DND-41 (cell line): ENCODE measurements at regions not wholly inside any gene's neighbourhood (a gene's known extent, or its start where the extent isn't known, plus 50 kb on each side); places are given as distances from the start of the nearest gene placed in this dataset.

Experiments used
- CTCF ChIP-seq: IDR thresholded peaks from 2 replicates; pipeline ENCODE4 v1.5.1; 2012; ENCODE audit warnings: borderline replicate concordance, low read length, moderate library complexity, mild to moderate bottlenecking; ENCODE audit not compliant: poor library complexity, severe bottlenecking; ENCODE audit errors: extremely low read depth
- EZH2 ChIP-seq: IDR thresholded peaks from 3 replicates; pipeline ENCODE4 v1.6.1; 2012; ENCODE audit warnings: borderline replicate concordance, low read depth, mild to moderate bottlenecking, moderate library complexity, low read length, inconsistent platforms; ENCODE audit not compliant: severe bottlenecking

GRCh38 chr7:46930366-46930765 lies 651.5 kb downstream of the TNS3 start:
- TF ChIP-seq CTCF (no peak), EZH2 (no peak)
